WTC11 (cell line): ENCODE measurements at regions not wholly inside any gene's neighbourhood (a gene's known extent, or its start where the extent isn't known, plus 50 kb on each side); places are given as distances from the start of the nearest gene placed in this dataset.

Experiments used
- ATAC-seq: fragments of 200-7000 bp; cut with Tn5 transposase; 2 replicates; pipeline ENCODE4 v1.10.0; 2021; ENCODE audit warnings: mild to moderate bottlenecking, moderate library complexity
- CTCF ChIA-PET: fragments of 300-600 bp; sonication (Branson Sonifier 250); formaldehyde crosslinking; loops from one replicate; lab custom pipeline; 2021; ENCODE audit warnings: antibody characterized with exemption; lab: Charles Lee
- POLR2A ChIA-PET: fragments of 350-600 bp; sonication (Branson Sonifier 250); formaldehyde crosslinking; loops from one replicate; lab custom pipeline; 2021; ENCODE audit warnings: antibody characterized with exemption; lab: Charles Lee
- DNase-seq: peaks from one replicate; pipeline ENCODE4 v3.0.0; 2021; ENCODE audit warnings: low spot score
- H3K27ac Mint-ChIP-seq: 2 replicates; pipeline ENCODE4 v1.8.0; 2021; ENCODE audit warnings: mixed read lengths
- H3K27me3 Mint-ChIP-seq: 2 replicates; pipeline ENCODE4 v1.8.0; 2021; ENCODE audit warnings: low read depth, mild to moderate bottlenecking, moderate library complexity, mixed read lengths
- H3K36me3 Mint-ChIP-seq: 2 replicates; pipeline ENCODE4 v1.8.0; 2021; ENCODE audit warnings: mixed read lengths
- H3K4me1 Mint-ChIP-seq: 2 replicates; pipeline ENCODE4 v1.8.0; 2022; ENCODE audit warnings: mixed read lengths
- H3K4me3 Mint-ChIP-seq: 2 replicates; pipeline ENCODE4 v1.8.0; 2021; ENCODE audit warnings: mild to moderate bottlenecking, moderate library complexity, mixed read lengths
- H3K9me3 Mint-ChIP-seq: 2 replicates; pipeline ENCODE4 v1.8.0; 2021; ENCODE audit warnings: mixed read lengths
- CREM ChIP-seq: sonication (generic); formaldehyde crosslinking; IDR thresholded peaks from 2 replicates; pipeline ENCODE4 v1.8.1; 2022; ENCODE audit warnings: mild to moderate bottlenecking, missing genetic modification reagents, moderate library complexity
- FOXJ3 ChIP-seq: sonication (generic); formaldehyde crosslinking; IDR thresholded peaks from 2 replicates; pipeline ENCODE4 v1.9.0; 2021; ENCODE audit warnings: missing genetic modification reagents, mild to moderate bottlenecking, borderline replicate concordance
- JAZF1 ChIP-seq: fragments of 250-450 bp; sonication (Bioruptor Pico); IDR thresholded peaks from 2 replicates; pipeline ENCODE4 v1.9.0; 2021; ENCODE audit warnings: moderate library complexity, mild to moderate bottlenecking, inconsistent platforms
- KAT7 ChIP-seq: sonication (generic); formaldehyde crosslinking; IDR thresholded peaks from 2 replicates; pipeline ENCODE4 v1.8.1; 2023; ENCODE audit warnings: missing genetic modification reagents, mild to moderate bottlenecking, borderline replicate concordance
- NR3C1 ChIP-seq: sonication (generic); formaldehyde crosslinking; conservative IDR thresholded peaks from 2 replicates; pipeline ENCODE4 v1.8.1; 2023; ENCODE audit warnings: low read depth, mild to moderate bottlenecking, missing genetic modification reagents
- SOX15 ChIP-seq: fragments of 250-450 bp; sonication (Bioruptor Pico); IDR thresholded peaks from 2 replicates; pipeline ENCODE4 v1.9.0; 2021; ENCODE audit warnings: mild to moderate bottlenecking
- TCF7 ChIP-seq: sonication (generic); formaldehyde crosslinking; IDR thresholded peaks from 2 replicates; pipeline ENCODE4 v1.8.0; 2022; ENCODE audit warnings: mild to moderate bottlenecking, low read depth, missing genetic modification reagents, moderate library complexity
- TEAD4 ChIP-seq: sonication (generic); formaldehyde crosslinking; IDR thresholded peaks from 2 replicates; pipeline ENCODE4 v1.8.0; 2022; ENCODE audit warnings: mild to moderate bottlenecking, missing genetic modification reagents
- TP53 ChIP-seq: sonication (generic); formaldehyde crosslinking; IDR thresholded peaks from 2 replicates; pipeline ENCODE4 v1.8.1; 2023; ENCODE audit warnings: mild to moderate bottlenecking, missing genetic modification reagents
- ZNF121 ChIP-seq: sonication (generic); formaldehyde crosslinking; IDR thresholded peaks from 2 replicates; pipeline ENCODE4 v1.8.0; 2023; ENCODE audit warnings: missing genetic modification reagents
- ZNF219 ChIP-seq: sonication (generic); formaldehyde crosslinking; IDR thresholded peaks from 2 replicates; pipeline ENCODE4 v1.8.0; 2023; ENCODE audit warnings: missing genetic modification reagents, mild to moderate bottlenecking, borderline replicate concordance
- ZNF317 ChIP-seq: sonication (generic); formaldehyde crosslinking; IDR thresholded peaks from 2 replicates; pipeline ENCODE4 v1.8.1; 2023; ENCODE audit warnings: low read depth, mild to moderate bottlenecking, moderate library complexity, missing genetic modification reagents, borderline replicate concordance
- TF ChIP-seq, protein P1 (sequence below): sonication (generic); formaldehyde crosslinking; IDR thresholded peaks from 2 replicates; pipeline ENCODE4 v1.8.0; 2022; ENCODE audit warnings: mild to moderate bottlenecking, missing genetic modification reagents
- TF ChIP-seq, protein P2 (sequence below): sonication (generic); formaldehyde crosslinking; IDR thresholded peaks from 2 replicates; pipeline ENCODE4 v1.8.1; 2023; ENCODE audit warnings: mild to moderate bottlenecking, missing genetic modification reagents
- TF ChIP-seq, protein P3 (sequence below): fragments of 250-450 bp; sonication (Bioruptor Pico); IDR thresholded peaks from 2 replicates; pipeline ENCODE4 v1.9.0; 2021; ENCODE audit warnings: mild to moderate bottlenecking
- TF ChIP-seq, protein P4 (sequence below): sonication (generic); formaldehyde crosslinking; IDR thresholded peaks from 2 replicates; pipeline ENCODE4 v1.8.0; 2022; ENCODE audit warnings: mild to moderate bottlenecking, missing genetic modification reagents
- TF ChIP-seq, protein P5 (sequence below): sonication (generic); formaldehyde crosslinking; IDR thresholded peaks from 2 replicates; pipeline ENCODE4 v1.8.0; 2022; ENCODE audit warnings: mild to moderate bottlenecking, missing genetic modification reagents
- TF ChIP-seq, protein P6 (sequence below): sonication (generic); formaldehyde crosslinking; IDR thresholded peaks from 2 replicates; pipeline ENCODE4 v1.8.1; 2022; ENCODE audit warnings: mild to moderate bottlenecking, missing genetic modification reagents, moderate library complexity, borderline replicate concordance
- TF ChIP-seq, protein P7 (sequence below): sonication (generic); formaldehyde crosslinking; IDR thresholded peaks from 2 replicates; pipeline ENCODE4 v1.8.1; 2022; ENCODE audit warnings: mild to moderate bottlenecking, moderate library complexity, missing genetic modification reagents
- TF ChIP-seq, protein P8 (sequence below): sonication (generic); formaldehyde crosslinking; IDR thresholded peaks from 2 replicates; pipeline ENCODE4 v1.8.1; 2022; ENCODE audit warnings: low read depth, mild to moderate bottlenecking, moderate library complexity, missing genetic modification reagents, borderline replicate concordance
- TF ChIP-seq, protein P9 (sequence below): sonication (generic); formaldehyde crosslinking; IDR thresholded peaks from 2 replicates; pipeline ENCODE4 v1.8.0; 2023; ENCODE audit warnings: missing genetic modification reagents

DNA sequence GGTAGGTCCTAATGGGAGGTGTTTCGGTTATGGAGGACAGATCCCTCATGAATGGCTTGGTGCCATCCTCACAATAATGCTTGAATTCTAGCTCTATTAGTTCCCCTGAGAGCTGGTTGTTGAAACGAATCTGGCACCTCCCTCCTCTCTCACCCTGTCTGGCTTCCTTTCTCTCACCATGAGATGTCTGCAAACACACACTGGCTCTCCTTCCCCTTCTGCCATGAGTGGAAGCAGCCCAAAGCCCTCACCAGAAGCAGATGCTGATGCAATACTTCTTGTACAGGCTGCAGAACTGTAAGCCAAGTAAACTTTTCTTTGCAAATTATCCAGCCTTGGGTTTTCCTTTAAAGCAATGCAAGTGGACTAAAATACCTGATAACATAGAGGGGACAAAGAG is 86.6 kb downstream of the RND3 start (continued):
- TF ChIP-seq, protein P1, sequence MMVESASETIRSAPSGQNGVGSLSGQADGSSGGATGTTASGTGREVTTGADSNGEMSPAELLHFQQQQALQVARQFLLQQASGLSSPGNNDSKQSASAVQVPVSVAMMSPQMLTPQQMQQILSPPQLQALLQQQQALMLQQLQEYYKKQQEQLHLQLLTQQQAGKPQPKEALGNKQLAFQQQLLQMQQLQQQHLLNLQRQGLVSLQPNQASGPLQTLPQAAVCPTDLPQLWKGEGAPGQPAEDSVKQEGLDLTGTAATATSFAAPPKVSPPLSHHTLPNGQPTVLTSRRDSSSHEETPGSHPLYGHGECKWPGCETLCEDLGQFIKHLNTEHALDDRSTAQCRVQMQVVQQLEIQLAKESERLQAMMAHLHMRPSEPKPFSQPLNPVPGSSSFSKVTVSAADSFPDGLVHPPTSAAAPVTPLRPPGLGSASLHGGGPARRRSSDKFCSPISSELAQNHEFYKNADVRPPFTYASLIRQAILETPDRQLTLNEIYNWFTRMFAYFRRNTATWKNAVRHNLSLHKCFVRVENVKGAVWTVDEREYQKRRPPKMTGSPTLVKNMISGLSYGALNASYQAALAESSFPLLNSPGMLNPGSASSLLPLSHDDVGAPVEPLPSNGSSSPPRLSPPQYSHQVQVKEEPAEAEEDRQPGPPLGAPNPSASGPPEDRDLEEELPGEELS, result no peak
- no peak for TF ChIP-seq NR3C1 (CRISPR knock-in tag)
- TF ChIP-seq, all 79 proteins: peak for 0

DNA sequence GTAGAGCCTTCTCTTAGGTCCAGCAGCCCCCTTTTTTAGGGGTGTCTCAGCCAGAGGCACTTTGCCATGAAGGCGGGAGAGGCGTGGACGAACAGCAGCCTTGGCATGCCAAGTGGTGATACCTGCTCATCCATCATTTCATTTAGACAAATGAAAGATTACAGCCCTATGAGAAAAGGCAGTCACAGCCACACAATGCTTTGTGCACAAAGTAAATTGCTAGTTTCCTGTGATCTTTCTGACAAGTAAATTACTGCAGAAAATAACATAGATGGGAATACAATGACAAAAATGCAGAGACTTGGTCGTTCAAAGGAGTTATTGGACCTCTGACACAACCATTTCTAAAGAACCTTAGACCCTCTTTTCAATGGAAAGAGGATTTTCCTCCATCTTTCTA is 94.9 kb downstream of the RND3 start:
- POLR2A ChIA-PET, result no interaction called here
- Mint-ChIP-seq H3K27ac (no peak overlapping the region), H3K36me3 (no peaks in the 10 kb centered on the region; the same call in 1 of the 2 replicates), H3K27me3 (no peaks in the 10 kb centered on the region), H3K4me3 (no peak overlapping the region), H3K4me1 (peaks cover 13% of the 10 kb centered on the region), H3K9me3 (peaks cover 4% of the 10 kb centered on the region; the same call in 1 of the 2 replicates)
- CTCF ChIA-PET, result no interaction called here
- DNase-seq (no peak), ATAC-seq (no peak)
- TF ChIP-seq SOX15 (no peak), ZNF317 (CRISPR knock-in tag) (no peak), TP53 (CRISPR knock-in tag) (no peak), FOXJ3 (CRISPR knock-in tag) (no peak), CREM (no peak), TCF7 (no peak), ZNF219 (CRISPR knock-in tag) (no peak), ZNF121 (no peak), JAZF1 (CRISPR knock-in tag) (no peak), TEAD4 (no peak), KAT7 (no peak)
- TF ChIP-seq, protein P2, sequence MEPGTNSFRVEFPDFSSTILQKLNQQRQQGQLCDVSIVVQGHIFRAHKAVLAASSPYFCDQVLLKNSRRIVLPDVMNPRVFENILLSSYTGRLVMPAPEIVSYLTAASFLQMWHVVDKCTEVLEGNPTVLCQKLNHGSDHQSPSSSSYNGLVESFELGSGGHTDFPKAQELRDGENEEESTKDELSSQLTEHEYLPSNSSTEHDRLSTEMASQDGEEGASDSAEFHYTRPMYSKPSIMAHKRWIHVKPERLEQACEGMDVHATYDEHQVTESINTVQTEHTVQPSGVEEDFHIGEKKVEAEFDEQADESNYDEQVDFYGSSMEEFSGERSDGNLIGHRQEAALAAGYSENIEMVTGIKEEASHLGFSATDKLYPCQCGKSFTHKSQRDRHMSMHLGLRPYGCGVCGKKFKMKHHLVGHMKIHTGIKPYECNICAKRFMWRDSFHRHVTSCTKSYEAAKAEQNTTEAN (CRISPR knock-in tag), result no peak
- TF ChIP-seq, protein P3, sequence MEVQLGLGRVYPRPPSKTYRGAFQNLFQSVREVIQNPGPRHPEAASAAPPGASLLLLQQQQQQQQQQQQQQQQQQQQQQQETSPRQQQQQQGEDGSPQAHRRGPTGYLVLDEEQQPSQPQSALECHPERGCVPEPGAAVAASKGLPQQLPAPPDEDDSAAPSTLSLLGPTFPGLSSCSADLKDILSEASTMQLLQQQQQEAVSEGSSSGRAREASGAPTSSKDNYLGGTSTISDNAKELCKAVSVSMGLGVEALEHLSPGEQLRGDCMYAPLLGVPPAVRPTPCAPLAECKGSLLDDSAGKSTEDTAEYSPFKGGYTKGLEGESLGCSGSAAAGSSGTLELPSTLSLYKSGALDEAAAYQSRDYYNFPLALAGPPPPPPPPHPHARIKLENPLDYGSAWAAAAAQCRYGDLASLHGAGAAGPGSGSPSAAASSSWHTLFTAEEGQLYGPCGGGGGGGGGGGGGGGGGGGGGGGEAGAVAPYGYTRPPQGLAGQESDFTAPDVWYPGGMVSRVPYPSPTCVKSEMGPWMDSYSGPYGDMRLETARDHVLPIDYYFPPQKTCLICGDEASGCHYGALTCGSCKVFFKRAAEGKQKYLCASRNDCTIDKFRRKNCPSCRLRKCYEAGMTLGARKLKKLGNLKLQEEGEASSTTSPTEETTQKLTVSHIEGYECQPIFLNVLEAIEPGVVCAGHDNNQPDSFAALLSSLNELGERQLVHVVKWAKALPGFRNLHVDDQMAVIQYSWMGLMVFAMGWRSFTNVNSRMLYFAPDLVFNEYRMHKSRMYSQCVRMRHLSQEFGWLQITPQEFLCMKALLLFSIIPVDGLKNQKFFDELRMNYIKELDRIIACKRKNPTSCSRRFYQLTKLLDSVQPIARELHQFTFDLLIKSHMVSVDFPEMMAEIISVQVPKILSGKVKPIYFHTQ (CRISPR knock-in tag), result no peak
- TF ChIP-seq, protein P4, sequence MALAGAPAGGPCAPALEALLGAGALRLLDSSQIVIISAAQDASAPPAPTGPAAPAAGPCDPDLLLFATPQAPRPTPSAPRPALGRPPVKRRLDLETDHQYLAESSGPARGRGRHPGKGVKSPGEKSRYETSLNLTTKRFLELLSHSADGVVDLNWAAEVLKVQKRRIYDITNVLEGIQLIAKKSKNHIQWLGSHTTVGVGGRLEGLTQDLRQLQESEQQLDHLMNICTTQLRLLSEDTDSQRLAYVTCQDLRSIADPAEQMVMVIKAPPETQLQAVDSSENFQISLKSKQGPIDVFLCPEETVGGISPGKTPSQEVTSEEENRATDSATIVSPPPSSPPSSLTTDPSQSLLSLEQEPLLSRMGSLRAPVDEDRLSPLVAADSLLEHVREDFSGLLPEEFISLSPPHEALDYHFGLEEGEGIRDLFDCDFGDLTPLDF (CRISPR knock-in tag), result no peak
- TF ChIP-seq, protein P5, sequence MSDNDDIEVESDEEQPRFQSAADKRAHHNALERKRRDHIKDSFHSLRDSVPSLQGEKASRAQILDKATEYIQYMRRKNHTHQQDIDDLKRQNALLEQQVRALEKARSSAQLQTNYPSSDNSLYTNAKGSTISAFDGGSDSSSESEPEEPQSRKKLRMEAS, result no peak
- TF ChIP-seq, protein P6, sequence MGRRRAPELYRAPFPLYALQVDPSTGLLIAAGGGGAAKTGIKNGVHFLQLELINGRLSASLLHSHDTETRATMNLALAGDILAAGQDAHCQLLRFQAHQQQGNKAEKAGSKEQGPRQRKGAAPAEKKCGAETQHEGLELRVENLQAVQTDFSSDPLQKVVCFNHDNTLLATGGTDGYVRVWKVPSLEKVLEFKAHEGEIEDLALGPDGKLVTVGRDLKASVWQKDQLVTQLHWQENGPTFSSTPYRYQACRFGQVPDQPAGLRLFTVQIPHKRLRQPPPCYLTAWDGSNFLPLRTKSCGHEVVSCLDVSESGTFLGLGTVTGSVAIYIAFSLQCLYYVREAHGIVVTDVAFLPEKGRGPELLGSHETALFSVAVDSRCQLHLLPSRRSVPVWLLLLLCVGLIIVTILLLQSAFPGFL (CRISPR knock-in tag), result no peak
- TF ChIP-seq, protein P7, sequence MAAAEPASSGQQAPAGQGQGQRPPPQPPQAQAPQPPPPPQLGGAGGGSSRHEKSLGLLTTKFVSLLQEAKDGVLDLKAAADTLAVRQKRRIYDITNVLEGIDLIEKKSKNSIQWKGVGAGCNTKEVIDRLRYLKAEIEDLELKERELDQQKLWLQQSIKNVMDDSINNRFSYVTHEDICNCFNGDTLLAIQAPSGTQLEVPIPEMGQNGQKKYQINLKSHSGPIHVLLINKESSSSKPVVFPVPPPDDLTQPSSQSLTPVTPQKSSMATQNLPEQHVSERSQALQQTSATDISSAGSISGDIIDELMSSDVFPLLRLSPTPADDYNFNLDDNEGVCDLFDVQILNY, result no peak
- TF ChIP-seq, protein P8, sequence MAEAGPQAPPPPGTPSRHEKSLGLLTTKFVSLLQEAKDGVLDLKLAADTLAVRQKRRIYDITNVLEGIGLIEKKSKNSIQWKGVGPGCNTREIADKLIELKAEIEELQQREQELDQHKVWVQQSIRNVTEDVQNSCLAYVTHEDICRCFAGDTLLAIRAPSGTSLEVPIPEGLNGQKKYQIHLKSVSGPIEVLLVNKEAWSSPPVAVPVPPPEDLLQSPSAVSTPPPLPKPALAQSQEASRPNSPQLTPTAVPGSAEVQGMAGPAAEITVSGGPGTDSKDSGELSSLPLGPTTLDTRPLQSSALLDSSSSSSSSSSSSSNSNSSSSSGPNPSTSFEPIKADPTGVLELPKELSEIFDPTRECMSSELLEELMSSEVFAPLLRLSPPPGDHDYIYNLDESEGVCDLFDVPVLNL (CRISPR knock-in tag), result no peak
- TF ChIP-seq, protein P9, sequence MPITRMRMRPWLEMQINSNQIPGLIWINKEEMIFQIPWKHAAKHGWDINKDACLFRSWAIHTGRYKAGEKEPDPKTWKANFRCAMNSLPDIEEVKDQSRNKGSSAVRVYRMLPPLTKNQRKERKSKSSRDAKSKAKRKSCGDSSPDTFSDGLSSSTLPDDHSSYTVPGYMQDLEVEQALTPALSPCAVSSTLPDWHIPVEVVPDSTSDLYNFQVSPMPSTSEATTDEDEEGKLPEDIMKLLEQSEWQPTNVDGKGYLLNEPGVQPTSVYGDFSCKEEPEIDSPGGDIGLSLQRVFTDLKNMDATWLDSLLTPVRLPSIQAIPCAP (CRISPR knock-in tag), result no peak
